OCI-LY3 (cell line): ENCODE measurements at regions not wholly inside any gene's neighbourhood (a gene's known extent, or its start where the extent isn't known, plus 50 kb on each side); places are given as distances from the start of the nearest gene placed in this dataset.

ENCODE experiments used
- H2AFZ ChIP-seq: fragments of 200-600, 300-600 bp; shearing (Covaris generic); 2 replicates; pipeline ENCODE4 v1.6.0; 2014; ENCODE audit warnings: antibody characterized with exemption, low read depth, low read length
- H3K27ac ChIP-seq: fragments of 200-600, 300-600 bp; sonication (generic); 2 replicates; pipeline ENCODE4 v1.5.1; 2014; ENCODE audit warnings: mild to moderate bottlenecking, low read length, moderate library complexity, mixed read lengths
- H3K27me3 ChIP-seq: fragments of 200-600, 300-600 bp; sonication (generic); 2 replicates; pipeline ENCODE4 v1.6.1; 2014; ENCODE audit warnings: low read depth, low read length, mixed read lengths
- H3K36me3 ChIP-seq: fragments of 200-600, 300-600 bp; sonication (generic); replicated peaks from 2 replicates; pipeline ENCODE3; 2014; ENCODE audit warnings: low read depth, low read length, mixed read lengths
- H3K4me1 ChIP-seq: fragments of 300-600, 200-600 bp; sonication (generic); 2 replicates; pipeline ENCODE4 v1.6.1; 2014; ENCODE audit warnings: low read length, mixed read lengths
- H3K4me2 ChIP-seq: fragments of 200-600, 300-600 bp; sonication (generic); 2 replicates; pipeline ENCODE4 v1.6.1; 2014; ENCODE audit warnings: low read length, mixed read lengths
- H3K4me3 ChIP-seq: fragments of 300-600, 200-600 bp; sonication (generic); 2 replicates; pipeline ENCODE4 v1.5.1; 2014; ENCODE audit warnings: antibody characterized with exemption, mild to moderate bottlenecking, low read length, moderate library complexity
- H3K79me2 ChIP-seq: fragments of 300-600, 200-600 bp; shearing (Covaris generic); 2 replicates; pipeline ENCODE4 v1.6.1; 2014; ENCODE audit warnings: mild to moderate bottlenecking, low read length, mixed read lengths
- H3K9ac ChIP-seq: fragments of 300-600, 200-600 bp; shearing (Covaris generic); 2 replicates; pipeline ENCODE4 v1.6.0; 2014; ENCODE audit warnings: mild to moderate bottlenecking, low read length, moderate library complexity
- H3K9me3 ChIP-seq: fragments of 200-600, 300-600 bp; shearing (Covaris generic); 2 replicates; pipeline ENCODE4 v1.6.1; 2014; ENCODE audit warnings: low read length, mixed read lengths; ENCODE audit not compliant: insufficient read depth
- H4K20me1 ChIP-seq: fragments of 200-600, 300-600 bp; sonication (generic); 2 replicates; pipeline ENCODE4 v1.6.1; 2016; ENCODE audit warnings: low read length, mixed read lengths; ENCODE audit not compliant: insufficient read depth
- EZH2phosphoT487 ChIP-seq: fragments of 200-600 bp; shearing (Covaris generic); IDR thresholded peaks from 2 replicates; pipeline ENCODE4 v1.6.1; 2018; ENCODE audit warnings: antibody characterized with exemption, mixed run types, low read depth
- TF ChIP-seq, protein P1 (sequence below): fragments of 200-600, 300-600 bp; sonication (generic); IDR thresholded peaks from 2 replicates; pipeline ENCODE4 v1.5.1; 2014; ENCODE audit warnings: antibody characterized with exemption, low read length, low read depth

DNA sequence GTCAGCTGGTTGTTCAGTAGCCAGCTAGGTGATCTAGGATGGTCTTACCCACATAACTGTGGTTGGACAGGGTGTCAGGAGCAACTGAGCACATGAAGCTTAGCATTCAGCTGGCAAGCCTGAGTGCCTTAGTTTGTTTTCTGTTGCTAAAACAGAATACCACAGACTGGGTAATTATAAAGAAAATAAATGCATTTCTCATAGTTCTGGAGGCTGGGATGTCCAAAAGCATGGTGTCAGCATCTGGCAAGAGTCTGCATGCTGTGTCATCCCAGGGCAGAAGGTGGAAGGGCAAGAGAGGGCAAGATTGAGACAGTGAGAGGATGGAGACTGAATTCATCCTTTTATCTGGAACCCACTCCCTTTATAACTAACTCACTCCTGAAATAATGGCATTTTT lies 921.5 kb downstream of the TLE4 start:
- no peak overlapping the region for H3K4me3 ChIP-seq

DNA sequence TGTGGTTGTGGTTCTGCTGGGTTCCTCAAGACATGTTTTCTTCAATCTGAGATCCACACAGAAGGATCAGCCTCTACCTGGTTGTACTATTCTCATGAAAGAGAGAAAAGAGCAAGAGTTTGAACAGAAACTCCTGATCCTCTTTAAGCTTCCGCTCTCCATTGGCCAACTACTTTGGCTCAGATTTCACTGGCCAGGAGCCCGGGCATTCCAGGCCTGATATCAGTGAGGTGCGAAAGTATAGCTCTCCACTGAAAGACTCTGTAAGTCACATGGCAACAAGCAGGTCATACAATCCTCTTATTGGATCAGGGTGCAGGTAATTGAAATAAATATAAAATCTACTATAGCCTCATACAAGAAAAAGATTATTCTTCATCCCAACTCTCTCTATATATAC lies 920.5 kb downstream of the TLE4 start:
- Histone ChIP-seq H4K20me1 (no peaks in the 10 kb centered on the region), H3K4me2 (no peak overlapping the region), H3K4me1 (no peaks in the 10 kb centered on the region), H3K9ac (no peak overlapping the region), H3K27ac (no peak overlapping the region), H3K79me2 (no peaks in the 10 kb centered on the region), H3K4me3 (no peak overlapping the region), H3K9me3 (no peaks in the 10 kb centered on the region), H3K27me3 (no peaks in the 10 kb centered on the region), H2AFZ (no peak overlapping the region), H3K36me3 (no peaks in the 10 kb centered on the region)
- TF ChIP-seq, protein P1, sequence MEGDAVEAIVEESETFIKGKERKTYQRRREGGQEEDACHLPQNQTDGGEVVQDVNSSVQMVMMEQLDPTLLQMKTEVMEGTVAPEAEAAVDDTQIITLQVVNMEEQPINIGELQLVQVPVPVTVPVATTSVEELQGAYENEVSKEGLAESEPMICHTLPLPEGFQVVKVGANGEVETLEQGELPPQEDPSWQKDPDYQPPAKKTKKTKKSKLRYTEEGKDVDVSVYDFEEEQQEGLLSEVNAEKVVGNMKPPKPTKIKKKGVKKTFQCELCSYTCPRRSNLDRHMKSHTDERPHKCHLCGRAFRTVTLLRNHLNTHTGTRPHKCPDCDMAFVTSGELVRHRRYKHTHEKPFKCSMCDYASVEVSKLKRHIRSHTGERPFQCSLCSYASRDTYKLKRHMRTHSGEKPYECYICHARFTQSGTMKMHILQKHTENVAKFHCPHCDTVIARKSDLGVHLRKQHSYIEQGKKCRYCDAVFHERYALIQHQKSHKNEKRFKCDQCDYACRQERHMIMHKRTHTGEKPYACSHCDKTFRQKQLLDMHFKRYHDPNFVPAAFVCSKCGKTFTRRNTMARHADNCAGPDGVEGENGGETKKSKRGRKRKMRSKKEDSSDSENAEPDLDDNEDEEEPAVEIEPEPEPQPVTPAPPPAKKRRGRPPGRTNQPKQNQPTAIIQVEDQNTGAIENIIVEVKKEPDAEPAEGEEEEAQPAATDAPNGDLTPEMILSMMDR, result no peak
- TF ChIP-seq EZH2phosphoT487, result no peak

More for the DNA sequence above, 921.5 kb downstream of the TLE4 start:
- H3K4me1 ChIP-seq, result no peaks in the 10 kb centered on the region
- no peaks in the 10 kb centered on the region for H3K79me2 ChIP-seq
- no peak overlapping the region for H3K4me2 ChIP-seq
- TF ChIP-seq, protein P1, result no peak
- TF ChIP-seq EZH2phosphoT487, result no peak
- H3K36me3 ChIP-seq, result no peaks in the 10 kb centered on the region
- H3K9me3 ChIP-seq, result no peaks in the 10 kb centered on the region
- H3K9ac ChIP-seq, result no peak overlapping the region
- no peaks in the 10 kb centered on the region for H3K27me3 ChIP-seq
- H3K27ac ChIP-seq, result no peak overlapping the region
- no peaks in the 10 kb centered on the region for H4K20me1 ChIP-seq
- H2AFZ ChIP-seq, result no peak overlapping the region

DNA sequence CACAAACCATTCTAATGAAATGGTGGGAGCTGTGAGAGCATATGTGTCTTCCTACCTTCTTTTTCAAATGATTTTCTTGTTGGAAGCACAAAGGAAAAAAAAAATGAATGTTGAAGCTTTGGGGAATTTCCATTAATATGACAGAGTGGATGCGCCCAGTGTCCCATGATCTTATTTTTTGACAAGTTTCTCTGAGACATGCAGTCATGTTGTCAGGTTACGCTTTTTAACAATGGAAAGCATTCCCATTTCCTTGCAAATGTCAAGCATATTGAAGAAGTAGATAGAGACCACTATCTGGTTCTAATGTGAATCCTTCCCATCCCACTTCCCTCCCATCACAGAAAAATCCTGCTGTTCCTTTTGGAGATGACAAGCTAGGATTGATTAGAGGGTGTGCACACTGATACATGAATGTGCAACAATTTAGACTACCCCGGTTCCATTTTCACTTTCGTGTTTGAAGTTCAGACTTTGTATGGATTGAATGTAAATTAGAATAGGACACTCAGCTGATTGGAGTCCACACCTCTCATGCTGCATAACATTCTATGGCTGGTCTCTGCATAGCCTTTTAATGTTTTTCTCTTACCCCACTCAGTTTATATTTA lies 919.4 kb downstream of the TLE4 start:
- no peak overlapping the region for H3K27ac ChIP-seq
- H3K36me3 ChIP-seq, result no peaks in the 10 kb centered on the region
- TF ChIP-seq, protein P1, result no peak
- no peak for TF ChIP-seq EZH2phosphoT487
- H3K4me2 ChIP-seq, result no peak overlapping the region
- H4K20me1 ChIP-seq, result no peaks in the 10 kb centered on the region
- H3K9ac ChIP-seq, result no peak overlapping the region
- no peaks in the 10 kb centered on the region for H3K4me1 ChIP-seq
- H3K79me2 ChIP-seq, result no peaks in the 10 kb centered on the region
- no peak overlapping the region for H3K4me3 ChIP-seq
- H3K9me3 ChIP-seq, result no peaks in the 10 kb centered on the region
- H3K27me3 ChIP-seq, result no peaks in the 10 kb centered on the region
- H2AFZ ChIP-seq, result no peak overlapping the region

DNA sequence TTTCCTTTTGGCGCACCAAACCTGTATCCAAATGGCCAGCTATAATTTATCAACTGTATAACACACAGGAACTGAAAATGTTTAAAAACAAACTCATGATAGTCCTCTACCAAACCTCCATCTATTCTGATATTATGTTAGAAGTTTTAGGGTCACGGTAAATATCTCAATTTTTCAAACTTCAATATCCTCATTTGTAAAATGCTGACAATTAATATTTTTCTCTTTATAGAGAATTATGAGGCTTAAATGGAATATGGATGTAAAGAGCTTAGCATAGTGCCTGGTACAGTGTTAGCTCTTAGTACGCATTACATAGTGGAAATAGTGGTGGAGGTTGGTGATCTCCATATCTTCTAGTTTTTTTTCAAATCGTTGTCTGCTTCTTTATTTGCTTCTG lies 917.6 kb downstream of the TLE4 start:
- Histone ChIP-seq H3K4me3 (no peak overlapping the region), H3K9ac (no peak overlapping the region), H3K4me1 (no peaks in the 10 kb centered on the region), H3K79me2 (no peaks in the 10 kb centered on the region), H3K4me2 (no peak overlapping the region), H3K27ac (no peak overlapping the region), H4K20me1 (no peaks in the 10 kb centered on the region), H2AFZ (no peak overlapping the region), H3K27me3 (no peaks in the 10 kb centered on the region), H3K9me3 (no peaks in the 10 kb centered on the region), H3K36me3 (no peaks in the 10 kb centered on the region)
- TF ChIP-seq EZH2phosphoT487, result no peak
